DND-41 (cell line): ENCODE measurements at regions not wholly inside any gene's neighbourhood (a gene's known extent, or its start where the extent isn't known, plus 50 kb on each side); places are given as distances from the start of the nearest gene placed in this dataset.

Experiments used
- CTCF ChIP-seq: IDR thresholded peaks from 2 replicates; pipeline ENCODE4 v1.5.1; 2012; ENCODE audit warnings: borderline replicate concordance, low read length, moderate library complexity, mild to moderate bottlenecking; ENCODE audit not compliant: poor library complexity, severe bottlenecking; ENCODE audit errors: extremely low read depth
- EZH2 ChIP-seq: IDR thresholded peaks from 3 replicates; pipeline ENCODE4 v1.6.1; 2012; ENCODE audit warnings: borderline replicate concordance, low read depth, mild to moderate bottlenecking, moderate library complexity, low read length, inconsistent platforms; ENCODE audit not compliant: severe bottlenecking

GRCh38 chr12:60441577-60441976, 845.7 kb downstream of the SLC16A7 start:
- no peak for TF ChIP-seq CTCF
- no peak for TF ChIP-seq EZH2
